WERI-Rb-1 (cell line): ENCODE measurements at regions not wholly inside any gene's neighbourhood (a gene's known extent, or its start where the extent isn't known, plus 50 kb on each side); places are given as distances from the start of the nearest gene placed in this dataset.

Source experiments
- DNase-seq: peaks from one replicate; pipeline ENCODE4 v3.0.0-alpha.2; 2020
- H3K27ac ChIP-seq: fragments of 250-450 bp; sonication (Bioruptor Pico); 2 replicates; pipeline ENCODE4 v1.5.1; 2020; ENCODE audit warnings: mild to moderate bottlenecking, moderate library complexity
- H3K27me3 ChIP-seq: fragments of 250-450 bp; sonication (Bioruptor Pico); 2 replicates; pipeline ENCODE4 v1.5.1; 2021; ENCODE audit warnings: mild to moderate bottlenecking, low read depth, moderate library complexity; ENCODE audit not compliant: insufficient read depth, severe bottlenecking
- H3K36me3 ChIP-seq: fragments of 250-450 bp; sonication (Bioruptor Pico); 2 replicates; pipeline ENCODE4 v1.5.1; 2020; ENCODE audit warnings: mild to moderate bottlenecking, moderate library complexity
- H3K4me3 ChIP-seq: 2 replicates; pipeline ENCODE4 v1.5.1; 2011; ENCODE audit warnings: low read depth, mild to moderate bottlenecking, control low read depth, low read length
- H3K9me3 ChIP-seq: fragments of 250-450 bp; sonication (Bioruptor Pico); 2 replicates; pipeline ENCODE4 v1.5.1; 2021; ENCODE audit warnings: mild to moderate bottlenecking, moderate library complexity; ENCODE audit not compliant: severe bottlenecking
- CTCF ChIP-seq: IDR thresholded peaks from 2 replicates; pipeline ENCODE4 v1.5.1; 2011; ENCODE audit warnings: low read depth, mild to moderate bottlenecking, control low read depth, inconsistent platforms, low read length

- no peak for TF ChIP-seq CTCF
- no peaks in the 10 kb centered on the region for H3K36me3 ChIP-seq
- H3K9me3 ChIP-seq = no peaks in the 10 kb centered on the region
- H3K27ac ChIP-seq = no peak overlapping the region
- no peak for DNase-seq
- no peak overlapping the region for H3K4me3 ChIP-seq
- peaks cover 65% of the 10 kb centered on the region for H3K27me3 ChIP-seq
These were observed 293.5 kb downstream of the SOX2 start for GRCh38 chr3:182005219-182005618.

DNA sequence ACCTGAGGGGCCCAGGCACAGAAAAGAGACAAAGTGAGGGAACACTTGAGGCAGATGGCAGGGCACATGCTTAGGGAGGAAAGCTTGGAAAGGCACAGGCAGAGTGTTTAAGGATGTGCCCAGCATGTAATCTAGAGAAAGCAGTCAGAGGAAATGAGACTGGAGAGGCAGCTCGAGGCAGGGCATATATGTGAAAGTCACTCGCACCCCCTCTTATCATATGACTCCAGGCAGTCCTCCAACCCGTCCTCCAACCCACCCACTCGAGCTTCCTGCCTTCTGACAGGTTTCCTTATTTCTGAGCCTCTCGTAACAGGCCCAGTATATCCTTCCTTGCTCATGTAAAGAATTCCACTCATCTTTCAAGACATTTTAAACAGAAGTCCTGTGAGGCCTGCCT is 294.0 kb downstream of the SOX2 start:
- Histone ChIP-seq H3K9me3 (no peaks in the 10 kb centered on the region), H3K27me3 (peaks cover 61% of the 10 kb centered on the region), H3K27ac (no peak overlapping the region), H3K4me3 (no peak overlapping the region), H3K36me3 (no peaks in the 10 kb centered on the region)
- no peak for DNase-seq
- no peak for TF ChIP-seq CTCF

GRCh38 chr3:182006431-182006830 is 294.7 kb downstream of the SOX2 start:
- no peaks in the 10 kb centered on the region for H3K36me3 ChIP-seq
- no peak for TF ChIP-seq CTCF
- H3K4me3 ChIP-seq = no peak overlapping the region
- no peaks in the 10 kb centered on the region for H3K9me3 ChIP-seq
- peaks cover 66% of the 10 kb centered on the region for H3K27me3 ChIP-seq
- no peak for DNase-seq
- no peak overlapping the region for H3K27ac ChIP-seq

DNA sequence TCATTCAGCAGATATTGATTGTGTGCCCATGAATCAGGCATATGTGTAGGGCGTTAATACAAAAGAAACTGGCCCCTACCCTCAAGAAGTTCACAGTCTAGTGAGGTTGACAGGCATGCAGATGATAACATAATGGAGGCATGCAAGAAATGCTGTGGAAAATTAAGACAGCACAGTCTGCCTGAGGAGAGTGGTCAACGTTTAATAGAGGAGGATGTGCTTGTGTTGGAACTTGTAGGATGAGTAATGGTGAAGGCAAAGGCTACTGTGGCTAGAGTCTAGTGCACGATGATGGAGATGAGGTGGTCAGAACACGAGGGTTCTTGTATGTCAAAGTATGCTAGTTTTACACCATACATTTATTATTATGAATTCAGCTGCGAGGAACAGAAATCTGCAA is 295.7 kb downstream of the SOX2 start:
- no peaks in the 10 kb centered on the region for H3K36me3 ChIP-seq
- H3K9me3 ChIP-seq = no peaks in the 10 kb centered on the region
- no peak for TF ChIP-seq CTCF
- no peak for DNase-seq
- H3K27ac ChIP-seq = no peak overlapping the region
- peaks cover 71% of the 10 kb centered on the region for H3K27me3 ChIP-seq
- no peak overlapping the region for H3K4me3 ChIP-seq

GRCh38 chr3:182018361-182018760 is 306.6 kb downstream of the SOX2 start:
- Histone ChIP-seq H3K4me3 (no peak overlapping the region), H3K9me3 (peaks cover 6% of the 10 kb centered on the region), H3K36me3 (no peaks in the 10 kb centered on the region), H3K27ac (no peak overlapping the region), H3K27me3 (peaks cover 24% of the 10 kb centered on the region)
- no peak for DNase-seq
- no peak for TF ChIP-seq CTCF

DNA sequence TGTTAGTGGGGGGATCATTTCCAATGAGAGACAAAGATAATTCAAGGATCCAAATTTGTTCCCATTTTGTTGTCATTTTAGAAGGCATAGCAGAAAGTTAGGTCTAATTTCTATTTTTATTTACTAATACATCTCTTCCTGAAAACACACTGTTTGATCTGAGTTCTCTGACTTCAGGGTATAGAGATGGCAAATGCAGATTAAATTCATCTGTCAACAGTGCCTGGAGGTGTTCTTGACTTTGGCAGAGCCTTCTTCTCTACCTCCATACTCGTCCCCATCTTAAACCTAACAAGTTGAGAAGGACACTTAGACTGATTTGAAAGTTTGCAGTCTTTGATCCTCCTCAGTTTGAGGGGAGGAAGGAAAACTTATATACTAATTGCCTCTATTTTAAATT is 308.2 kb downstream of the SOX2 start:
- Histone ChIP-seq H3K27me3 (peaks cover 16% of the 10 kb centered on the region), H3K9me3 (peaks cover 6% of the 10 kb centered on the region), H3K36me3 (no peaks in the 10 kb centered on the region), H3K4me3 (no peak overlapping the region), H3K27ac (no peak overlapping the region)
- no peak for TF ChIP-seq CTCF
- DNase-seq = no peak
